ENCODE measurements at regions not wholly inside any gene's neighbourhood (a gene's known extent, or its start where the extent isn't known, plus 50 kb on each side); places are given as distances from the start of the nearest gene placed in this dataset.

- no peak for TF ChIP-seq TAF1 (IDR thresholded peaks at IDR 0.05; ENCODE audit: borderline replicate concordance, low read depth, low read length)
- no peak for TF ChIP-seq POLR2AphosphoS5 (IDR thresholded peaks at IDR 0.05; ENCODE audit: low read depth, low read length)
- no peak for TF ChIP-seq POLR2A (IDR thresholded peaks at IDR 0.05; ENCODE audit: low read depth, low read length)
- no peak for DNase-seq (ENCODE audit: insufficient read length)
- FAIRE-seq = no peak
Observed at GRCh38 chr10:110399965-110400933, 95.5 kb upstream of the SMNDC1 start.

- TF ChIP-seq POLR2A (IDR thresholded peaks at IDR 0.05; ENCODE audit: low read depth, low read length) = no peak
- TF ChIP-seq TAF1 (IDR thresholded peaks at IDR 0.05; ENCODE audit: borderline replicate concordance, low read depth, low read length) = no peak
- no peak for TF ChIP-seq POLR2AphosphoS5 (IDR thresholded peaks at IDR 0.05; ENCODE audit: low read depth, low read length)
- FAIRE-seq = no peak
- DNase-seq (ENCODE audit: insufficient read length) = no peak
Observed at GRCh38 chr10:110401401-110402076, 96.2 kb upstream of the DUSP5 start.

- TF ChIP-seq POLR2A (IDR thresholded peaks at IDR 0.05; ENCODE audit: low read depth, low read length) = no peak
- FAIRE-seq (no peak), DNase-seq (ENCODE audit: insufficient read length) (no peak)
Observed at GRCh38 chr10:110402077-110402416, 95.7 kb upstream of the DUSP5 start.

- TF ChIP-seq TAF1 (IDR thresholded peaks at IDR 0.05; ENCODE audit: borderline replicate concordance, low read depth, low read length) (no peak), POLR2AphosphoS5 (IDR thresholded peaks at IDR 0.05; ENCODE audit: low read depth, low read length) (no peak), POLR2A (IDR thresholded peaks at IDR 0.05; ENCODE audit: low read depth, low read length) (no peak)
- DNase-seq (ENCODE audit: insufficient read length) (no peak), FAIRE-seq (no peak)
Observed at GRCh38 chr10:110403593-110403992, 94.1 kb upstream of the DUSP5 start.

- TF ChIP-seq POLR2AphosphoS5 (IDR thresholded peaks at IDR 0.05; ENCODE audit: low read depth, low read length) (no peak), POLR2A (IDR thresholded peaks at IDR 0.05; ENCODE audit: low read depth, low read length) (no peak), TAF1 (IDR thresholded peaks at IDR 0.05; ENCODE audit: borderline replicate concordance, low read depth, low read length) (no peak)
- FAIRE-seq (no peak), DNase-seq (ENCODE audit: insufficient read length) (no peak)
Observed at GRCh38 chr10:110404413-110404812, 93.3 kb upstream of the DUSP5 start.

GRCh38 chr10:110404825-110405224, 92.9 kb upstream of the DUSP5 start:
- FAIRE-seq (peak; percentile 42), DNase-seq (ENCODE audit: insufficient read length) (no peak)
- TF ChIP-seq POLR2A (IDR thresholded peaks at IDR 0.05; ENCODE audit: low read depth, low read length) = no peak
- TF ChIP-seq TAF1 (IDR thresholded peaks at IDR 0.05; ENCODE audit: borderline replicate concordance, low read depth, low read length) = no peak
- no peak for TF ChIP-seq POLR2AphosphoS5 (IDR thresholded peaks at IDR 0.05; ENCODE audit: low read depth, low read length)

- DNase-seq (ENCODE audit: insufficient read length) = no peak
- FAIRE-seq = no peak
- TF ChIP-seq TAF1 (IDR thresholded peaks at IDR 0.05; ENCODE audit: borderline replicate concordance, low read depth, low read length) = no peak
Observed at GRCh38 chr10:110405380-110405779, 92.3 kb upstream of the DUSP5 start.

GRCh38 chr10:110407301-110408170, 90.2 kb upstream of the DUSP5 start:
- FAIRE-seq (peak; percentile 66), DNase-seq (ENCODE audit: insufficient read length) (no peak)
- TF ChIP-seq POLR2AphosphoS5 (IDR thresholded peaks at IDR 0.05; ENCODE audit: low read depth, low read length) = no peak

- DNase-seq (ENCODE audit: insufficient read length) (no peak), FAIRE-seq (peak; percentile 40)
- no peak for TF ChIP-seq TAF1 (IDR thresholded peaks at IDR 0.05; ENCODE audit: borderline replicate concordance, low read depth, low read length)
- no peak for TF ChIP-seq POLR2A (IDR thresholded peaks at IDR 0.05; ENCODE audit: low read depth, low read length)
- no peak for TF ChIP-seq POLR2AphosphoS5 (IDR thresholded peaks at IDR 0.05; ENCODE audit: low read depth, low read length)
Observed at GRCh38 chr10:110408203-110408871, 89.4 kb upstream of the DUSP5 start.

GRCh38 chr10:110408943-110409342, 88.8 kb upstream of the DUSP5 start:
- TF ChIP-seq TAF1 (IDR thresholded peaks at IDR 0.05; ENCODE audit: borderline replicate concordance, low read depth, low read length) (no peak), POLR2A (IDR thresholded peaks at IDR 0.05; ENCODE audit: low read depth, low read length) (no peak), POLR2AphosphoS5 (IDR thresholded peaks at IDR 0.05; ENCODE audit: low read depth, low read length) (no peak)
- DNase-seq (ENCODE audit: insufficient read length) (no peak), FAIRE-seq (peak; percentile 58)

- DNase-seq (ENCODE audit: insufficient read length) (no peak), FAIRE-seq (peak; percentile 14)
- TF ChIP-seq POLR2AphosphoS5 (IDR thresholded peaks at IDR 0.05; ENCODE audit: low read depth, low read length) (no peak), TAF1 (IDR thresholded peaks at IDR 0.05; ENCODE audit: borderline replicate concordance, low read depth, low read length) (no peak), POLR2A (IDR thresholded peaks at IDR 0.05; ENCODE audit: low read depth, low read length) (no peak)
Observed at GRCh38 chr10:110409488-110409887, 88.2 kb upstream of the DUSP5 start.

Data from GM12892 (cell line).